Mesothelial cell of epicardium (in vitro differentiated cells): ENCODE measurements at regions not wholly inside any gene's neighbourhood (a gene's known extent, or its start where the extent isn't known, plus 50 kb on each side); places are given as distances from the start of the nearest gene placed in this dataset.

Source experiments
- DNase-seq, 2 experiments: peaks; one replicate each; pipeline ENCODE4 v3.0.0; 2021; ENCODE audit warnings: low spot score in 2 of 2; ENCODE audit not compliant: unreplicated experiment in 2 of 2
- H3K27ac Mint-ChIP-seq: 2 replicates; pipeline ENCODE4 v1.8.0; 2021; ENCODE audit warnings: mixed read lengths
- H3K27me3 Mint-ChIP-seq: 2 replicates; pipeline ENCODE4 v1.8.0; 2021; ENCODE audit warnings: low read depth, mixed read lengths
- H3K36me3 Mint-ChIP-seq: 2 replicates; pipeline ENCODE4 v1.8.0; 2021; ENCODE audit warnings: mixed read lengths
- H3K4me1 Mint-ChIP-seq: 2 replicates; pipeline ENCODE4 v1.8.0; 2021; ENCODE audit warnings: mixed read lengths
- H3K4me3 Mint-ChIP-seq: 2 replicates; pipeline ENCODE4 v1.8.0; 2021; ENCODE audit warnings: mild to moderate bottlenecking, moderate library complexity, mixed read lengths
- H3K9me3 Mint-ChIP-seq: 2 replicates; pipeline ENCODE4 v1.8.0; 2021; ENCODE audit warnings: mixed read lengths
- CTCF ChIP-seq: fragments of 200-600 bp; sonication (generic); IDR thresholded peaks from one replicate; pipeline ENCODE4 v1.5.0; 2021; ENCODE audit warnings: antibody characterized with exemption; ENCODE audit not compliant: unreplicated experiment

DNA sequence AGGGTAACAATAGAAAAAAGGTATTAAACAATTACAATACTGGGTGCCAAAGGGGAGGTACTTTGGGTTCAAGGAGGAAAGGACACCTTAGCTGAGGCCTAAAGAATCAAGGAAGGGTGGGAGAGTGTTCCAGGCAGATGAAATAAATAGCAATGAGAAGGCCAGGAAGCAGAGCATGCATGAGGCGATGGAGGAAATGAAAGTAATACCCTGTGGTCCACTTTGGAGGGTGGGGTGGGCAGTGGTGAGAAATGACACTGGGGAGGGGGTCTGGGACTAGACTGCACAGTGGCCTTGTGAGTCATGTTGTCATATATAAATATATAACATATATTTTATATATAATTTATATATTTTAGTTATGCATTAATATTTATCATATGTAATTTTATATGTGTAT, 55.9 kb downstream of the BHLHE40 start:
- Mint-ChIP-seq H3K27me3 (no peaks in the 10 kb centered on the region), H3K27ac (no peak overlapping the region), H3K9me3 (no peaks in the 10 kb centered on the region), H3K4me3 (no peak overlapping the region), H3K4me1 (peaks cover 2% of the 10 kb centered on the region), H3K36me3 (no peaks in the 10 kb centered on the region)
- DNase-seq = no peak
- TF ChIP-seq CTCF = no peak

GRCh38 chr3:5035692-5036391, 56.6 kb downstream of the BHLHE40 start:
- H3K27ac Mint-ChIP-seq = no peak overlapping the region
- TF ChIP-seq CTCF = no peak
- no peaks in the 10 kb centered on the region for H3K27me3 Mint-ChIP-seq
- H3K9me3 Mint-ChIP-seq = no peaks in the 10 kb centered on the region
- peaks cover 2% of the 10 kb centered on the region for H3K4me1 Mint-ChIP-seq
- no peaks in the 10 kb centered on the region for H3K36me3 Mint-ChIP-seq
- no peak overlapping the region for H3K4me3 Mint-ChIP-seq
- DNase-seq = no peak

DNA sequence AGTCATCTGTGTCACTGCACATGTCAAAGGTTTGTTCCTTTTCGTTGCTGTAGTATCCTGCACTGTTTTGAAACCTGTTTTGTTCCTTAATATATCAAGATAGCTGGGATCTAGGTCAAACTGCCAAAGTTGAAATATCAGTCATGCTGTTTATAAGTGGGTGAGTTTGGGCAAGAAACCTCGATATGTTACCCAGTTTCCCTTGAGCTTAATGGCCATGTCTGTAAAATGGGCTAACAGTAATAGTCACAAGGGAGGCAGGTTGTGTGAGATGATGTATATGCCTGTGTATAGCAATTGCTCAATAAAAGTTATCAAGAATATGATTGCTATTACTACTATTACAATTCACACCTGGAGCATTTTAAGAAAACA, 57.1 kb downstream of the BHLHE40 start:
- Mint-ChIP-seq H3K9me3 (no peaks in the 10 kb centered on the region), H3K27me3 (no peaks in the 10 kb centered on the region), H3K4me1 (peaks cover 2% of the 10 kb centered on the region), H3K27ac (no peak overlapping the region), H3K36me3 (no peaks in the 10 kb centered on the region), H3K4me3 (no peak overlapping the region)
- no peak for TF ChIP-seq CTCF
- DNase-seq = no peak

GRCh38 chr3:5036858-5037257, 57.6 kb downstream of the BHLHE40 start:
- H3K27me3 Mint-ChIP-seq = no peaks in the 10 kb centered on the region
- no peaks in the 10 kb centered on the region for H3K9me3 Mint-ChIP-seq
- no peak for TF ChIP-seq CTCF
- H3K4me3 Mint-ChIP-seq = no peak overlapping the region
- no peaks in the 10 kb centered on the region for H3K36me3 Mint-ChIP-seq
- no peak for DNase-seq
- H3K4me1 Mint-ChIP-seq = no peaks in the 10 kb centered on the region
- H3K27ac Mint-ChIP-seq = no peak overlapping the region

- Mint-ChIP-seq H3K27me3 (no peaks in the 10 kb centered on the region), H3K4me1 (no peaks in the 10 kb centered on the region), H3K36me3 (no peaks in the 10 kb centered on the region), H3K27ac (no peak overlapping the region), H3K9me3 (no peaks in the 10 kb centered on the region), H3K4me3 (no peak overlapping the region)
- TF ChIP-seq CTCF = no peak
- DNase-seq = no peak
These were observed 60.3 kb downstream of the BHLHE40 start for GRCh38 chr3:5039585-5039984.

- Mint-ChIP-seq H3K27ac (no peak overlapping the region), H3K4me1 (no peaks in the 10 kb centered on the region), H3K27me3 (no peaks in the 10 kb centered on the region), H3K9me3 (no peaks in the 10 kb centered on the region), H3K36me3 (no peaks in the 10 kb centered on the region), H3K4me3 (no peak overlapping the region)
- no peak for DNase-seq
- TF ChIP-seq CTCF = no peak
These were observed 62.1 kb downstream of the BHLHE40 start for GRCh38 chr3:5041315-5041714.
